ENCODE measurements at regions not wholly inside any gene's neighbourhood (a gene's known extent, or its start where the extent isn't known, plus 50 kb on each side); places are given as distances from the start of the nearest gene placed in this dataset.

DNA sequence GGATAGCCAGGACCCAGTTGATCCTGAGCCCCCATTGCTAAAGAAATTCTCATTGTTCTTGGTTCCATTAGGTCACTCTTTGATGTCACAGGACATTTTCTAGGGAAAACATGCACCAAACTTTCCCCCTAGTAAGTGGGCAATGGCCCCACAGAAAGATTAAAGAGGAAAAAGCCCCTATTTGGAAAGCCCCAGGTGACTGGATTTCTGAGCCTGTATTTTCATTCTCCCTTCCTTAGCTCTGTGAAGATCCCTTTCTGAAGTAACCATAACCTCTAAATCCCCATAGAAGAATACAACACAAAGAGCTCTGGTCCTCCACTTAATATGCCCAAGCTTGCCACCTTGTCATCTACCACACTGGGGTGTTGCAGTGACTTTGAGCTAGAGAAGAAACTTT lies 232.3 kb upstream of the FGGY start:
- DNase-seq = no peak

- no peak for DNase-seq
These were observed 230.7 kb upstream of the FGGY start for GRCh38 chr1:59066236-59066635.

GRCh38 chr1:59070610-59071009 lies 226.3 kb upstream of the FGGY start:
- DNase-seq = no peak

GRCh38 chr1:59071289-59071688 lies 225.6 kb upstream of the FGGY start:
- no peak for DNase-seq

DNA sequence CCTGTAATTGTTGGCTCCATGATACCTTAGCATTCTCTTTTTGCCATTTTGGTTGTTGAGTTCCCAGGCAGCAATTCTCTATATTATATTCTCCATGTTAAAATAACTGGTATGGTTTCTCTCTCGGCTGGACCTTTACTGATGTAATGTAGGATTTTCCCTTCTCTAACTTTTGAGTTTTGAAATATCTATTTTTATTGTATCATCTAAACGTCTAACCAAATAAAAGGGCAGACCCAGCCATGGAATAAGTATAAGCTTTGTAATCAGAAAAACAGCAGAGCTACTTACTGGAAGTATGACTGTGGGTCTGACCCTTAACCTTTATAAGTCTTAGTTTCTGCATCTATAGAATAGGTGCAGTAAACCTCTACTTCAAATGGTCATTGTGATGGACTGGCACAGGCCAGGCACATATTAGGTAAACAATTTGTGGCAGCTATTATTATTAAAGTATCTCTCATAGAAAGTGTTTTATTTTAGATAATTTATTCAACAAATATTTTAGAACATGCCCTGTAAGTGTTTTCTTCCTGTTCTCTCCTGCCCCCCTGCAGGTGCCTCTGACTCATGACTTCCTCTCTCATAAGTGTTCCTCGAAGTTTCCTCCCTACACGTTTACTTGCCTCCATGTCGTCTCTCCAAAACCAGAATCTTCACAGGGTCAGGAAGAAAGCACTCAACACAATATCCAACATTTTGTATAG lies 224.9 kb upstream of the FGGY start:
- no peak for DNase-seq

DNA sequence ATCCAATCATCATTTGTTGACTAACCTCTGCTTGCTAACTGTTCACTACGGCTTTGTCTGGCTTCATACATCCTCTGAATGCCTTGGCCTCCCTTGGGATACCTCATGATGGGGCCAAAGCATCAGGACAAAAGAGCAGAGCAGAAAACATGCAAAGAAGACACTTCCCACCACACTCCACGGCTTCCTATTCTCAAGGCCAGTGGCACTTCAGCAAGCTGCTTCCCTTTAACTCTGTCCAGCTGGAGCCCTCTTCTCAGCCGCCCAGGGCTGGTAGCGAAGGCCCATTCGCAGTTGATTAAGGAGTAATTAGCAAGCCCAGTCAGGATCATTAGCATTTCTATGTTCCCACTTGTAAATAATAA lies 224.3 kb upstream of the FGGY start:
- no peak for DNase-seq

DNA sequence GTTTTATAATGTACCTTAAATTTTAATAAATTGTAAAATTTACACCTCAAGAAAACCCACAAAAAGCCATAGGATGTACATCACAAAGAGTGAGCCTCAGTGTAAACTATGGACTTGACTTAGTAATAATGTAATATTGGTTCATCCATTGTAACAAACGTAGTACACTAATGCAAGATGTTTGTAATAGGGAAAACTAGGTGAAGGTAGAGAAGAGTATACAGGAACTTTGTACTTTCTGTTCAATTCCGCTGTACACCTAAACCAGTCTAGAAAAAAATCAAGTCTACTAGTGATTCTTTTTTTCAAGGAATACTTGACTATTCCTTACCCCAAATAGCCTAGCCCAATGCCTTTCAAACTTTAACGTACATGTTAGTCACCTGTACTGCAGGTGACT lies 222.3 kb upstream of the FGGY start:
- DNase-seq = no peak

DNA sequence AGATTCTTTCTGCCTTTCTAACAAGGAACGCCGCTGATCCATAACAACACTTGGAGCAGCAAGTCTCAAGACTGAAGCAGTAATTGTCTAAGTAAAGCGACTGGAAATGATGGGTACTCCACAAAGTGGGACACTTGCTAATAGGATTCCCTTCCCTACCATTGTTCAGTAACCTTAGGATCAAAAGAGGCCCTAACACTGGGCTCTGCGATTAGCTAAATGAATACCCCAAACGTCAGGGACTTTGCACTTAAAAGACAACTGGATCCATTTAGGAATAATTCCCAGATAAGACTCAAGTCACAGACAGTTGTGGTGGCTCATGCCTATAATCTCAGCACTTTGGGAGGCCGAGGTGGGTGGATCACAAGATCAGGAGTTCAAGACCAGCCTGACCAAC lies 221.9 kb upstream of the FGGY start:
- no peak for DNase-seq

DNA sequence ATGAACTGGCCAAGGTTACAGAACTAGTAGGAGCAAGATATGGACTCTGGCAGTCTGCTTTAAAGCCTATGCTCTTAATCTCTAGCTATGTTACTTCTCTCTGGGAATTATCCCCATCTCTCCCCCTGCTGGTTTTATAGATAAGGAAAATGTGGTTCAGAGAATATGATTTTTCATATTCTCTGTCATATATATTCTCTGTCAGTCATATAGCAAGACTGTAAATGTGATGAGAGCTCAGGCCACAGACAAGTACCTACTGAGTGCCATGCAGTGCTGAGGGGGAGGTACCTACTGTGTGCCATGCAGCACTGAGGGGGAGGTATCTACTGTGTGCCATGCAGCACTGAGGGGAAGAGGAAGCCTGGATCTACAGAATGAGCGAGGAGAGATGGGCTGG lies 220.3 kb upstream of the FGGY start:
- no peak for DNase-seq

- no peak for DNase-seq
These were observed 219.3 kb upstream of the FGGY start for GRCh38 chr1:59077466-59078069.

DNA sequence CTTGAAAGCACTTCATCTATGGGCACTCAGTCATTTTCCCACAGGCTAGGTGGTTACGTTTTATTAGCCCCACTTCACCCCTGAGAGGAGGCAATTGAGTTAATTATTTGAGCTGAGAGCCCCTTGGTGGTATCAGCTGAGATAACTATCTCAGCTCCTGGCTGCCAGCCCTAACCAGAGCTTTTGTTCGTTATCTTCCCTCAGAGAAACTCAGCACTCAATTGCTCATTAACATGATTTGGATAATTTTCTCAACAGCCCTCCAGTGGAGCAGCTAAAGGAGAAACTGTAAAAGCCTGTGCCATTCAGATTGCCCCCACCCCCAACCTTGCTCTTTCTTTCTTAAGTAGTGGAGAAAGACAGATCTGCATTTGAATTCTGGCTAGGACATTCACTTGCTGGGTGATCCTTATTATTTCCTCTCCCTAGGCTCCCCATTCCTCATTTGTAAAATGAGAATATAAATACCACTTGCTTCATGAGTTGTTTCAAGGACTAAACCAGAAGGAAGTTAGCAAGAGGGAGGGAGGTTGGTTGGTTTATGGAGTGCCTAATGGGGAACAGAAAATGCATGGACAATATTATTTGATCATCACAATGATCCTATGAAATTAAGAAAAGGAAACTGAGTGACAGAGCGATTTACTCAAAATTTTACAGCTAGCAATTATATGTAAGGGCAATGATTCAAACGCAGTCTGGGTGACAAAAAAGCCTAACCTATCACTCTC lies 218.7 kb upstream of the FGGY start:
- no peak for DNase-seq

DNA sequence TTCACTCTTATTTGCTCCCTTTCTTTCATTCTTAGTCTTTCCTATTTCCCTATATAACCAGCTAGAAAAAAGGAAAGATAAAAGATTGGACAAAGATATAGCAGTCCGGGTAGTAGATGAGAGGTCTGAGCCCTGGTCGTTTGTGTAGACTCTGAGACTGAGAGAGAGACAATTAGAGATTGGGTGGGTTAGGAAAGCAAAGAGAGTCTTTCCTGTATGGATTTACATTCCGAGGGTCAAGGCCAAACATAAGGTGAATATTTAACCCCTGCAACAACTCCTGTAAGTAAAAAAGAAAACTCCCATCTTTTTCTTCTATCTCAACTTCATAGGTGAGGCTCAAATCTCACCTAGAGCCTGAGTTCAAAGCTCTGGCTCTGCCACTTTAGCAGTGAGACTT lies 218.0 kb upstream of the FGGY start:
- no peak for DNase-seq

GRCh38 chr1:59079434-59080140 lies 217.3 kb upstream of the FGGY start:
- DNase-seq = no peak

DNA sequence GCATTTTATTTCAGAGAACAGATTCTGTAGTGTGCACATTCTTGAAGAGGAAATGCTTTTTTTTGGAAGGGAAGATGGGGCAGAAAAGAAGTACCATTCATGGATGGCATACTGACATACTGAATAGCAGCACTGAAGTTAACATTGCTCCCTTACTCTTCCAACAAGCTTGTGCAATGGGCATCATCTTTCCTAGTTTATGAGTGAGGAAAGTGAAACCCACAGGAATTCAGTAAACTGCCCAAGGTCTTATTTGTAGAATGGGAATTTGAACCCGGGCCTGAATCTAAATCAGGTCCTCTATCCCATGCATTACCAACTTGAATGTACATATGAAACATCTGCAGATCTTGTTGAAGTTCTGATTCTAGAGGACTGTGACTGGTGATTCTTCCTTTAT lies 215.7 kb upstream of the FGGY start:
- DNase-seq = no peak

- no peak for DNase-seq
These were observed 215.1 kb upstream of the FGGY start for GRCh38 chr1:59081795-59082194.

GRCh38 chr1:59083946-59084865 lies 212.7 kb upstream of the FGGY start:
- DNase-seq = no peak

- DNase-seq = no peak
These were observed 211.8 kb upstream of the FGGY start for GRCh38 chr1:59085101-59085500.

GRCh38 chr1:59089036-59089798 lies 207.7 kb upstream of the FGGY start:
- no peak for DNase-seq

DNA sequence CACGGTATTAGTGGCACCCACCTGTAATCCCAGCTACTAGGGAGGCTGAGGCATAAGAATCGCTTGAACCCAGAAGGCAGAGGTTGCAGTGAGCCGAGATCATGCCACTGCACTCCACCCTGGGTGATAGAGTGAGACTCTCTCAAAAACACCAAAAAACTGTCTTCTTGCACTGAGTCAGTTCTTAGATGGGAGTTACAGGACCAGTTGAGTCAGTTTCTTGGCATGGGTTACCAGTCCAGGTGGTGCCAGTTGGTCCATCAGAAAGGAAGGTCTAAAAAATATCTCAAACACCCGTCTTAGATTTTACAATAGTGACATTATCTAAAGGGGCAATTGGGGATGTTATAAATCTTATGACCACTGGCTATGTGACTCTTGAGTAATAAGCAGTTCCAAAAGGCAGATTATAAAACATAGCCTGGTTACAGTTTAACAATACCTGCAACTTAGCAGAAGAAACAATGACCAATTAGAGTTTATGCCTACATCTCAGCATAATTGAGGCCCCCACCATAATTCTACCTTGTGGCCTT lies 206.9 kb upstream of the FGGY start:
- no peak for DNase-seq

GRCh38 chr1:59092126-59092525 lies 204.8 kb upstream of the FGGY start:
- no peak for DNase-seq

DNA sequence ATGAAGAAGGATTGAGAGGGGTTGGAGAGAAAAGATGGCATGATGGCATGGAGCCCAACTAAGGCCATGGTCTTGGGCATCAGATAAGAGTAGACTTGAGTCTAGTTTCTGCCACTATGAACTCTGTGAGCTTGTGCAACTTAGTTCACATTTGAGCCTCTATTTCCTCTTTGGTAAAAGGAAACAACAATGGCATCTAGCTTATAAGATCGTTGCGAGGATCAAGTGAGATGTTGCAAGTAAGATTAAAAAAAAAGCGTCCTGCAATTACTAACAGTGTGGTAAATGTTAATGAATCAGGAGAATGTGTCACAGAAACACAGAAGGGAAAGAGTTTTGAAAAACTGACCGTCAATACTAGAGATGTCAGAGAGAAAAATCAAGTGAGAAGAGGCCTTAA lies 202.9 kb upstream of the FGGY start:
- no peak for DNase-seq

DNA sequence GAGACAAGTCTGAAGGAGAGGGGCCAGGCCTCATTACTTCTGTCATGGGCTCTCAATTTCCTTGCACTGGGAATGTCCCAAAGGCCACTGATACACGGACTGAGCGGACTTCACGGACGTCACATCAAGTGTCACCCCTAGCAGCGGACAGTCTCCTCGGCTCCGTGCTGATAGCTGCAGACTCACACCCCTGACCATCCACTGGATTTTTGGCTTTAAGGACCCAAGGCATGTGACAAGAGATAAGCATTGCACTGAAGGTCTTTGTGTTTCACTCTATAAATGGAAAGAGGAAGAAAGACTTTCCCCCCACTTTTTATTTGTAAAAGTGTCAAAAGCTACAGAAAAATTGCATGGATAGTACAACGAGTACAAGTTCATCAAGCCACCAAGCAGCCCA lies 200.4 kb upstream of the FGGY start:
- no peak for DNase-seq
